NCI-H82 treated with DMSO at 0.1 percent for 48 hours (cell line): ENCODE measurements at regions not wholly inside any gene's neighbourhood (a gene's known extent, or its start where the extent isn't known, plus 50 kb on each side); places are given as distances from the start of the nearest gene placed in this dataset.

Source experiments
- DNase-seq: peaks from one replicate; lab custom pipeline; 2025; ENCODE audit not compliant: unreplicated experiment; lab: John Stamatoyannopoulos, UW

DNA sequence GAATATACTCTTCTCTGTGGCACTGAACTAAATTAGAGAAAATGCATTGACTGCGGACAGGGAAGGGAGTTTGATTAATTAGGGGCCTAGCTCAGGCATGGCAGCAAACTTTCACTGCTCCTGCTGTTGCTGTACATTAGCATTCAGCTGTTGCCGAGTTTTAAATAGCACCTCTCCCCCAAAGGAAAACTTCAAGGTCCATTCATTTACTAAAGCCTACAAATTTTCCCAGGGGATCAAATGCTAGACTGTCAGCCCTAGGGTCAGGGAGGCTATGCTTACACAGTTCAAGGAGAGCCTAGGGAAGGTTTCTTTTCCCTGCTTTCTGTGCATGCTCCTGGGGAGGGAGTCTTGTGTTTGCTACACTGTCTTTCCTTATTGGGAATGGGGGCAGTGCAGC is 60.0 kb upstream of the GZMB start:
- no peak for DNase-seq

DNA sequence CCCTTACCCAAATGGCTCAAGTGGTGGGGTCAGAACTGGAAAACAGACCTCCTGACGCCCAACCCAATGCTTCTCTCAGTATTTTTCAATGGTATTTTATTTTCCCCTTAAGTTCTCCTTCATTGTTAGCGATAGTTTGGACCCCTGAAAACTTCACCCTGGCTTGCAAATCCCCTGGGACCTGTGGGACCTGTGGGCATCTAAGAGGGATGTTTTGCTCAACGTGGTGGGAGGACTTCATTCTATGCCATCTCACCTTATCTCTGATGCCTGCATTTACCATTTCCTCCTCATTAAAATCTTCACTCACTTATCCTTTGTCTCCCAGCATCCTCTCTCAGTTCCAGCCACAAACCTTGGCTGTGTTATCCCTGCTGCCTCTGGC is 59.4 kb upstream of the GZMB start:
- DNase-seq, result no peak

DNA sequence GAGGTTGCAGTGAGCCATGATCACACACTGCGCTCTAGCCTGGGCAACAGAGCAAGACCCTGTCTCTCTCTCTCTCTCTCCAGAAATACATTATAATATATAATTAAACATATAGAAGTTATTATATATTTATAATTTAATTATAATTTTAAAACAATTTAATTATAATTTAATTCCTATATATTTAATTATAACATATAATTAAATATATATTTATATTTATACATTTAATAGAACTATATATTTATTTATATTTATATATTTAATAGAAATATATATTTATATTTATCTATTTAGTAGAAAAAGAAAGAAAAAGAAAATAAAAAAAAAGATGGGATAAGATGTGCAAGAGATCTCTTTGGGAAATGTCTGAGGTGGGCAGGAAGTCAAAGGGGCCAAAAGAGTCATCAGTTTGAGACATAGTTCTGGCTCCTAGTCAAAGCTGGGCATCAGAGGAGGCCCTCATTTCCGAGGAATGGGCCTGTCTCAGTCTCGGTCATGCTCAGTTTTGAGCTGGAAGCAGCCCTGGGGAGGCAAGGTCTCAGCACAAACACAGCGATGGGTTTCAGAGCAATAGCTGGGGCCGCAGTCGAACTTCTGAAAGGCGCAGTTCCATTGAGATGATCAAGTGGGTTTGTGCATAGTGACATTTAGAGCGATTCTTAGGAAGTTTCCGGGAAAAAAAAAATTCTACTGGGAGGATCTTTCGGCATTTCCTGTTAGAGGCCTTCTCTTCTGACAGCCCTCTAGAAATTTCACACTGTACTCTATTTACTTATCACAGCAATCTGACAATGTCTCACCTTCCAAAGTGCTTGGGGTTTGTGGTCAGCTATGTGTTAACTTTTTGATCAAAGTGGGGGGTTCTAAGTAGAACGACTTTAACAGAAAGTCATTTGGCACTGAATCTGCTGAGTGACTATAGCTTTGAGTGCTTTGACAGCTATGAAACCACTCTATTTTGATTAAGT is 58.7 kb upstream of the GZMB start:
- DNase-seq, result no peak

DNA sequence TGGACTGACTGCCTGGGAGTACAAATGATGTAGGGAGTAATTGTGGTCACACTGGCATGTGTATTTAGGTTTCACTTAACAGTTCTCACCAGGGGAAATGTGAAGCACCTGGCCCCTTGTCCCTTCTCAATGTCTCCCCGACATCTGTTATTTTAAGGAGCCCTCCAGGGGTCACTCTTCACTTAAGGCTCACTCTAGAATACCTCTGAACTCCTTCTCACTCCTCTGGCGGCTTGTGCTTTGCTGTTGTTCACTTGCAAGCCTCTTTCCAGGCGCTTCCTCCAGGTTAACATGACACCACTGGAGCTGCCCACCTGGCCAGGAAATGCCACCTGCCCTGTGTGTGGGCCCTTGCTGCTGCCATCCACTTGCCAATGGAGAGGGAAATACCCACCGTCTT is 56.5 kb upstream of the GZMB start:
- DNase-seq, result no peak

DNA sequence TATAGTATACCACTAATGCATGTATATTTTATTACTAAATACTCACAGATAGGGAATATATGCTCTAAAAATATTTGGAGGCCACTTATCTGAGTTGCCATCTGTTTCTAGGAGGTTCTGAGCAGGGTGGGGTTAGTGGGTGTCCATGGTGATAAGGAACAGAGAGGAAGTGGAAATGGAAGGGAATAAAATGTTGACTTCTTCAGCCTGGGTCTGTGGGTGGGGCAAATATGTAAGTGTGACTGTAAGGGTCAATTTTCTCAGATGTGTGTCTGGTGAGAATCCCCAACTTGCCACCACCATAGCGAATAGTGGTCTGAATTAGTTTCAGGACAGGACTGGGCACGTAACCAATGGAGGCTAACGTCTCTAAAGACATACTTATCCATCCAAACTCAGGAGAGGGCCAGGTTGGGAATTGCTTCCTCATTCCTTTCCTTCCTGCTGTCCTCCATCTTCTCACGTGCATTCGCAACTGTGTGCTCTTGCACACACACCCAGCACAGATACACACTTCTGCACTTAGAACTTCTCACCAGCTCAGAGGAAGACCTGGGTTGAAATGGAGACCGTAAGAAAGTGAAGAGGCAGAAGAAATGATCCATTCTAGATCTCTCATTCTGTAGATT is 54.2 kb upstream of the GZMB start:
- no peak for DNase-seq
